ENCODE measurements at regions not wholly inside any gene's neighbourhood (a gene's known extent, or its start where the extent isn't known, plus 50 kb on each side); places are given as distances from the start of the nearest gene placed in this dataset.
"Not testable (repeated sequence)": the region's sequence is repeated elsewhere in the genome, so short reads cannot be mapped to it uniquely, and the experiment has no call there.

GRCh38 chr13:64186071-64186470 is 2770.4 kb upstream of the PCDH20 start:
- DNase-seq (no peak), ATAC-seq (ENCODE audit: poor library complexity) (no peak)
- intact Hi-C loops (cut with DNase I) = no loop called here

- intact Hi-C loops (cut with DNase I) = no loop called here
- DNase-seq = no peak
- no peak for ATAC-seq (ENCODE audit: poor library complexity)
Observed at GRCh38 chr13:64180756-64181155, 2765.1 kb upstream of the PCDH20 start.

DNA sequence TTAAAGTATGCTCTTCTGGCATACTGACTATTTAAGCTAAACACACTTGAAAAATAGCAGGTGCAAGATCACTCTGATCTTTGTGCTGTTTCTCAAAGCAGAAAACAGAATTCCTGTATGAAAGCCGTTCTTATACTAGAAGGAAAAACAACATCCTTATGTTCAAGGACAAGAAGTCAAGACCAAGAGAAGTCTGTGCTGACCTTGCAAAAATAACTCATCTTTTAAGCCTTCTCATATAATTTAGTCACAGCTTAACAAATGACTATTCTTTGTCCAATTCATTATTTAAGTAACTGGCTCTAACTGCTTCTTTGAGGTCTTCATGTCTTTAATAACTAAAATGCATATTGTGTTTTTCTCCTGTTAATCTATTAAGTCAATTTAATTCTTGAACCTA is 2750.2 kb upstream of the PCDH20 start:
- no peak for ATAC-seq (ENCODE audit: poor library complexity)
- no peak for DNase-seq
- intact Hi-C loops (cut with DNase I) = no loop called here

- intact Hi-C loops (cut with DNase I) = no loop called here
- DNase-seq (no peak), ATAC-seq (ENCODE audit: poor library complexity) (no peak)
Observed at GRCh38 chr13:64164435-64164834, 2748.8 kb upstream of the PCDH20 start.

- DNase-seq = no peak
- no peak for ATAC-seq (ENCODE audit: poor library complexity)
- intact Hi-C loops (cut with DNase I) = no loop called here
Observed at GRCh38 chr13:64160479-64160878, 2744.8 kb upstream of the PCDH20 start.

GRCh38 chr13:64158908-64159307 is 2743.3 kb upstream of the PCDH20 start:
- no peak for ATAC-seq (ENCODE audit: poor library complexity)
- intact Hi-C loops (cut with DNase I) = no loop called here
- no peak for DNase-seq

DNA sequence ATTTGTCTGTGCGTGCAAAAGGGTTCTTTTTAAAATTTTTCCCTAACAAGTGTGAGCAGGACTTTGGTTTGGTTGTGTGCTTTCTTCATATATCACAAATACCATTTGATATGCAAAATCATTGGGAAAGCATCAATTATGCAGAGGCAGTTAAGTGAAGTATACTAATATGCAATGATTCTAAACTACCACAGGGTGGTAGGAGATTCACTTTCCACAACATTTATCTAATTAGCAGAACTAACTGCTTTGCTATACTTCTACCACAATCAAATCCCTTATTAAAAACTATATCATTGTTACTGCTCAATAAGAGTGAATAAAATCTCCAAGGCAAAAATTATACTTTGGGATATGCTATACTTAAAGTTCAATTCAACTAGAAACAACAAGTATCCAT is 2738.9 kb upstream of the PCDH20 start:
- intact Hi-C loops (cut with DNase I) = no loop called here
- DNase-seq (no peak), ATAC-seq (ENCODE audit: poor library complexity) (no peak)

- DNase-seq (peak; percentile 42), ATAC-seq (ENCODE audit: poor library complexity) (peak; percentile 64)
- intact Hi-C loops (cut with DNase I) = no loop called here
Observed at GRCh38 chr13:64130600-64130999, 2715.0 kb upstream of the PCDH20 start.

GRCh38 chr13:64130171-64130570 is 2714.5 kb upstream of the PCDH20 start:
- DNase-seq (no peak), ATAC-seq (ENCODE audit: poor library complexity) (no peak)
- intact Hi-C loops (cut with DNase I) = no loop called here

DNA sequence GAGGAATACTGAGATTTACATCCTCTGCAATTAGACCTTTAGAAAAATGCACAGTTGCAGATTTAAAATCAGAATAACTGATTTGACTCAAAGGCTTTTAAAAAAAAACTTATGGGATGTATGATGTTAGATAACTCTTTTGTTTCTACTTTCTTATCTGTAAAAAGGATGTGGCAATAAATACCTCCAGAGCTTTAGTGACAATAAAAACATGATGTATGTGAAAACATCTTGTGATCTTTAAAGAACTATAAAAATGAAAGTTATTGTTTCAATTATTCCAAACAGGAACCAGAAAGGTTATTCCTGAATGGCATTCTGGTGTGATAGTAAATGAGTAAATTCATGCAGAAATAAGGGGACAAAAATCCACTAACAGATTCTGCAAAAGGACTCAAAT is 2712.2 kb upstream of the PCDH20 start:
- ATAC-seq (ENCODE audit: poor library complexity) (no peak), DNase-seq (no peak)
- intact Hi-C loops (cut with DNase I) = no loop called here

GRCh38 chr13:64127192-64127591 is 2711.5 kb upstream of the PCDH20 start:
- intact Hi-C loops (cut with DNase I) = no loop called here
- no peak for ATAC-seq (ENCODE audit: poor library complexity)
- DNase-seq = no peak

DNA sequence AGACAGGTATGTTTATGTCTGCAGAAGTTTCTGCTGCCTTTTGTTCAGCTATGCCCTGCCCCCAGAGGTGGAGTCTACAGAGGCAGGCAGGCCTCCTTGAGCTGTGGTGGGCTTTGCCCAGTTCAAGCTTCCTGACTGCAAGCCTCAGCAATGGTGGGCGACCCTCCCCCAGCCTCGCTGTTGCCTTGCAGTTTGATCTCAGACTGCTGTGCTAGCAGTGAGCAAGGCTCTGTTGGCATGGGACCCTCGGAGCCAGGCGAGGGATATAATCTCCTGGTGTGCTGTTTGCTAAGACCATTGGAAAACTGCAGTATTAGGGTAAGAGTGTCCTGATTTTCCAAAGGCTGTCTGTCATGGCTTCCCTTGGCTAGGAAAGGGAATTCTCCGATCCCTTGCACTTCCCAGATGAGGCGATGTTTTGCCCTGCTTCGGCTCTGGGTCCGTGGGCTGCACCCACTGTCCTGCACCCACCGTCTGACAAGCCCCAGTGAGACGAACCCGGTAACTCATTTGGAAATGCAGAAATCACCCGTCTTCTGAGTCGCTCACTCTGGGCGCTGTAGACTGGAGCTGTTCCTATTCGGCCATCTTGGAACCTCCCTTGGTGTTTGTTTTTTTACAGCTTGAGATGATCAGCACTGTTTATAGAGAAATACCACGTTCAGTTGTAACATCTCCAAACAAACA is 2705.5 kb upstream of the PCDH20 start:
- intact Hi-C loops (cut with DNase I); DNase-seq; ATAC-seq (ENCODE audit: poor library complexity): not testable (repeated sequence)

DNA sequence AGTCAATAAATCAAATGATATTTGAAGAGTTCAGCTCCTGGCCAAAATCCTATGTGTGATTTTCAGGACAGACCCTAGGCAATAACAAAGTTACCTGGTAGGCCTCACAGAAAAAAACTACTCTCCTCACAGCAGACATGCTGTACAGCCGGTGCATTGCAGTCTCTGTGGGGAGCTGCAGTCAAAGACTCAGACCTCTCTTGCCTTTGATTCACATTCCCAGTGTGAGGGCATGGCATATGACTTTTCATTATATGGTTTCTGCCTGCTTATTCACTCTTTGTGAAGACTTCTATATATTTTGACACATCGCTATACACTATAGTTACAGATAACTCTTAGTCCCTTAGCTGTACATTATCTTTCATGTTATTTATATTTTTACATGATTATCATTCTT is 2684.3 kb upstream of the PCDH20 start:
- DNase-seq (no peak), ATAC-seq (ENCODE audit: poor library complexity) (no peak)
- intact Hi-C loops (cut with DNase I) = no loop called here

DNA sequence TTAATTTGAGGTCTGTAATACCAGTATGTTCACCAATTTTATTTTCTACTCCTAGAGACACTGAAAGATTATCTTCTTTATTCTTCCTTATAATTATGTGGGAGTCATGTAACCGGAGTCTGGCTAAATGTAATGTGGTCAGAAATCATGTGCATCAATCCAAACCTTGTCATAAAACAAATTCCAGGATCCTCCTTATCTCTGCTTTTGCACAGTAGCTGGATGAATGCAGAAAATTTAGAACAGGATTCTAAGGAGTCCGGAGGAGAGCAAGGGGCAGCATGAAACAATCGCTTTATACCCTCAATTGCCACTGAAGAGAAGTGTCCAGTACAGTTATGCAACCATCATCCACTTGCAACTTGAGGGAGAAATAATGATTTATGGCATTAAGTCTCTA is 2674.7 kb upstream of the PCDH20 start:
- no peak for ATAC-seq (ENCODE audit: poor library complexity)
- intact Hi-C loops (cut with DNase I) = no loop called here
- no peak for DNase-seq

- DNase-seq (no peak), ATAC-seq (ENCODE audit: poor library complexity) (no peak)
- intact Hi-C loops (cut with DNase I) = no loop called here
Observed at GRCh38 chr13:64088491-64088890, 2672.8 kb upstream of the PCDH20 start.

- DNase-seq = no peak
- ATAC-seq (ENCODE audit: poor library complexity) = no peak
- intact Hi-C loops (cut with DNase I) = no loop called here
Observed at GRCh38 chr13:64087624-64088023, 2672.0 kb upstream of the PCDH20 start.

- ATAC-seq (ENCODE audit: poor library complexity) (no peak), DNase-seq (no peak)
- intact Hi-C loops (cut with DNase I) = no loop called here
Observed at GRCh38 chr13:64083811-64084210, 2668.2 kb upstream of the PCDH20 start.

DNA sequence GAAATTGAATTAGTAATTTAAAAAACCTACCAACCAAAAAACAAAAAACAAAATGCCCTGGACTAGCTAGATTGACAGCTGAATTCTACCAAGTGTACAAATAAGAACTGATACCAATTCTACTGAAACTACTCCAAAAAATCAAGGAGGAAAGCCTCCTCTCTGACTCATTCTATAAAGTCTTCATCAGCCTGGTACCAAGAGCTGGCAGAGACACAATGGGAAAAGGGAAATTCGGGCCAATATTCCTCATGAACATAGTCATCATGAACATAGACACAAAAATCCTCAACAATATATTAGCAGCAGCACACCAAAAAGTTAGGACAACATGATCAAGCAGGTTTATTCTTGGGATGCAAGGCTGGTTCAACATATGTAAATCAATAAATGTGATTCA is 2667.7 kb upstream of the PCDH20 start:
- intact Hi-C loops (cut with DNase I) = no loop called here
- ATAC-seq (ENCODE audit: poor library complexity) = no peak
- no peak for DNase-seq

DNA sequence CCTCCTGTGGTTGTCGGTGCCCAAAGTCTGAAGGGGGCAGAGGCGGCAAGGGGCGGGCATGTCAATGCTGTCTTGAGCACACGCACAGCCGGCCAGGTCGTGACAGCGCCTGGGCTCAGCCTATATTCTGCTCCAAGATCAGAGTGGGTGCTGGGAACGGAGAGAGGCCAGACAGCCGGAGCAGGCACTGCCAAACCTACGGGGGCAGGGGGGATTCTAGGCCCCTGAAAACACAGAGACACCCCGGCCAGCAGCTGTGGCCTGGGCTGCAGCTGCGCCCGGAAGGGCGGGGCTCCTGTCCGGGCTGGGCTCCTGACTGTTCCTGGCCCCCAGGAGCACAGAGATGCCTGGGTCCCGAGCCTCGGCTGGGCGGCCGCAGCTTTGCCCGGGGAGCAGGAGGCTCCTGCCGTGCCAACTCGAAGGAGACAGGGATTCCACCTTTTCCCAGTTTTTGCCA is 2662.9 kb upstream of the PCDH20 start:
- ATAC-seq (ENCODE audit: poor library complexity) = no peak
- intact Hi-C loops (cut with DNase I) = no loop called here
- no peak for DNase-seq

GRCh38 chr13:64078025-64078424 is 2662.4 kb upstream of the PCDH20 start:
- ATAC-seq (ENCODE audit: poor library complexity) (no peak), DNase-seq (no peak)
- intact Hi-C loops (cut with DNase I) = no loop called here
